HPDE6-E6E7 (cell line): ENCODE measurements at regions not wholly inside any gene's neighbourhood (a gene's known extent, or its start where the extent isn't known, plus 50 kb on each side); places are given as distances from the start of the nearest gene placed in this dataset.

Experiments used
- DNase-seq: peaks from one replicate; pipeline ENCODE4 v3.0.0; 2011; ENCODE audit warnings: missing footprints; ENCODE audit errors: extremely low spot score

DNA sequence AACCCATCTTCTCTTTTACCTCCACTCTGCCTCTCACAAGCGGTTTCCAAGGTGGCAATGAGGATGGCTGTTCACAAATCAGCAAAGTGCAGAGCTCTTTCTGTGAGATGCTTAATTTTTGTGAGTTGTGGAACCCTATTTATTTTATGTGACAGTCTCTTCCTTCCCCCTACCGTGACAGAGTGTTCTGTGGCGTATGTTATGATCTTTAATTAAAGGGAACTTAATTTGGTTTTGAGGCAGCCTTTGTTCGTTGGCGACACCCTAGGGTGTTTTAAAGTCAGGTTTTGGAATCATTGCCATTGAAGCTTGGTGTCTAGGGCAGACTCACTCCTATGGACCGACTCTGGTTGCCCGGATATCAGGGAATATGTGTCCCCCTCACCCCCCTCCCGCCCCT is 83.3 kb upstream of the IRX3 start:
- no peak for DNase-seq

DNA sequence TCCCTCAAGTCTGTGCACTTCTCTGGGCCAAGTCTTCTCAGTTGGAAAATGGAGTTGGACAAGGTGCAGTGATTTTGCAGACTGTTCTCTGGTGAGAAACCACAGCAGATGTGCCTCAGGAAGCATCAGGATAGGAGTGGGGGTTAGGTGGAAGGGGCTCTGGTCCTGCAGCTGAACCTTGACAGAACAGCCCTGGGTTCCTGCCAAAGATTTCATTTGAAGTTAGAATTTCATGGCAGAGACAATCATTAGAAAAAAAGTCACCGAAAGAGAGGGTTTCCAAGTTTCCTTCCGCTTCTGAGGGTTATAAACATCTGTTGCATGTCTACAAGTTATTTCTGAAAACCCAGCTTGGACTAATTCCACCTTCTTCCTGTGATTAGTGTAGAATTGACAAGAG is 80.4 kb upstream of the IRX3 start:
- no peak for DNase-seq

DNA sequence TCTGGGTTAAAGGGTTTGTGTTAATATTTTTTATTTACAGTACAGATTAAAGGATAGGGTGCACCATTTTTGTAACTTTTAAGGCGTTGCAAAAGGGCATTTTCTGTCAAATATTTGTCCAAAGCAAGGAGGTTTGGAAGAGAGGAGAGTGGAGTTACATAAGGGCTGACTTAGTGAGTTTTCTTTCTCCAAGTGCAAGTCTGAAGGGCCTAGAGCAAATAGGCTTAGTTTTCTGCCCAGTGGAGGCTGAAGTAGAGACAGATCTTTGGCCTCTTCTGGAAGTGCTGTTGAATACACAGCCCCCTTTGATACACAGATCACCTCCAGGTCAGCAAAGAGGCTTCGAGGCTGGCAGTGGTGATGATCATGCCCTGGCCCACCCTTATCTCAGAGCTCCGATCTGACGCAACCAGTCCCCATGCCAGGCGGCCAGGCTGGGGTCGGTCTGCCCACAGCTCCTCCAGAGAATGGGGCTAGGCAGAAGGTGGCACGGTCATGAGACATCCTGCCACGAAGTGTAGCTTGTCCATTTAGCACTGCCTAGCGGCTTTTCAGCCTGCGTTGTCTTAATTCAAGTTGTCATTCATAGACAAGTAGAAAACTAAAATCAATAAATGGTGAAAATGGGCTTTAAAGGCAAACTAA is 79.5 kb upstream of the IRX3 start:
- DNase-seq, result no peak

DNA sequence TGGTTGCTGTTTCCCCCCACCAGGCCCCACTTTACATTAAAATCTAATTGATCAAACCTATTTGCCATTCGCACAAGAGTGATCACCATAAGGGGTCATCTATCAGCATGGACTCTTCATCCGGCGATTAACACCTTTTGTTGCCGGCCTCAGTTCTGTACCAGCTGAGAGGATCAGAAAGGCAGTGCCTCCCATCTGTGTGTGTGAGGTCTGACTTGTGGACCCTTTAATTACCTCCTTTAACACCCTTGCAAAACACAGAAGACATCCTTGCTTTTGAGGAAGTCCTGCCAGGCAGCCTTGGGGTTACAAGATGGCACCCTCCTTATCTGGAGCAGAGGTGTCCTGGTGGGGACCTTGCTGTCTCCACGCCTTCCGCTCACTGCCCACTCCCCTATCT is 77.2 kb upstream of the IRX3 start:
- DNase-seq, result no peak

DNA sequence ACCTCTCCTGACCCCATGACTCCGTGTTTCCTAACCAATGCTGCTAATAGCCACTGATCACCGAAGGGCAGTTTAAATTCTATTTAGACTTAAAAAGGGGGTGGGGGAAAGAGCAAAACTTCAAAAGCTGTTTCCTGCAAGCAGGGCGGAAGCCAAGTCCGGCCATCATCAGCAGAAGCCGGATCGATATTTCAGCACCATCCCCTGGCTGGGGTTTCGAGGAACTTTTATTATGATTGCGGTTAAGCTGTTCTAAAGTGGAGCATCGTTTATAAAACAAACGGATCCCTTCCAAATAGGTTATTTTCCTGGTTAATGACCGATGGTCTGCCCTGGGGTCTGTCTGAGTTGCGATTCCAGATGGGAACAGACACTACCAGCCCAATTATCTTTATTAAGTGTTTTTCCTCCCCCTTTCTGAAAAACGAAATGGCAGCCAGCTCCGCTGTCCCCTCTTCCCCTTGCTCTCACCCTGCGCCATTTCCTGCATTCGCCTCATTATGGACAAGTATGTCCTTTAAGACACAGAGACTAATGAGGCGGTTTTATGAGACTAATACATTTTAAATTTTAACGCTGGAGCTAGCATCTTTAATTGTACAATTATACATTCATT is 76.1 kb upstream of the IRX3 start:
- no peak for DNase-seq

DNA sequence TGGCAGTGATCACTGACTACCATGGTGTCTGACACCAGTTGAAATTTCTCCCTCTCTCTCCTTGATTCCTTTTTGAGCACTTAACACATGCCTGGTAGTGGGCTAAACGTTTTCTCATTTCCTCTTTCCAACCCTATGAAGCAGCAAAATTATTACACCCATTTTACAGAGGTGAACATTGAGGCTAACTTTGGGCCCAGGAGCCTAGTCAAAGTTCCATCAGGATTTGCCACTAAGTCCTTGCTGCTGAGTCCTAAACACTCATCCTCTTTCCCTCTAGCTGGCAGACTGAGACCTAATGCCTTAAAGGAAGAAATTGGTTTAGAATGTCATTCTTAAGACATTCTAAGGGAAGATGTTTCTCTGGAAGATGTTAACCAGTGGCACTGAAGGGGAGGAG is 74.7 kb upstream of the IRX3 start:
- no peak for DNase-seq

DNA sequence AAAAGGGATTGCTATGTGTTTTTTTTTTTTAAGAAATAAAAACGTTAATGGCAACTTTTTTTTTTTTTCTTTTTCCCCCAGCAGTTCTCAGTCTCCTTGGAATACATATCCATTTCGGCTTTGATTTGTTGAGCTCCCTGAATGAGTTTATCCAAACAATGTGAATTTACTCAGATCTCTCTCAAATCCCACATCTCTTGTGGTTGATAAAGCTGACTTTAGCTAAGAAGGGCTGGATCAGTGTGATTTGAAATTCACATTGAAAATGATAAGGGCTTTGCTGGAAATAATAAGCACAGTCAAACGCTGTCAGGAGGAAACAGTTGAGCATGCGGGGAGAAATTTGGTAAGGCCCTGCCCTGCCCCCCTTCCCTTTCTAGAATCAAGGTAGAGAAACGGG is 74.1 kb upstream of the IRX3 start:
- DNase-seq, result no peak

DNA sequence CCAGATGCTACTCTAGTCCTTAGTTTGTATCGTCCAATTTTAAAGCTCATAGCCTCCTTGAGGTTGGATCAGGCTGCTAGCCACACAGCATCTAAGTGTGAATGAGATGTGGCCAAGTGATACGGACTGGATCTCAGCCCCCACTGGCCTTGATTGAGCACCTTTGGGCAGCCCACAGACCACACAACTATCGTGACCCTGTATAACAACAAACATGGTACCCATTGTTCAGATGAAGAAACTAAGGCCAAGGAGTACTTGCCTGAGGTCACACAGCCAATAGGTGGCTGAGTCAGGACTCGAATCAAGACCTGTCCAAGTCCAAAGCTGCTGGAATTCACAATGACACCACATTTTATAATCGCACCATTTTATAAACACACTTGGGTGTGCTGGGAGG is 73.0 kb upstream of the IRX3 start:
- DNase-seq, result no peak

DNA sequence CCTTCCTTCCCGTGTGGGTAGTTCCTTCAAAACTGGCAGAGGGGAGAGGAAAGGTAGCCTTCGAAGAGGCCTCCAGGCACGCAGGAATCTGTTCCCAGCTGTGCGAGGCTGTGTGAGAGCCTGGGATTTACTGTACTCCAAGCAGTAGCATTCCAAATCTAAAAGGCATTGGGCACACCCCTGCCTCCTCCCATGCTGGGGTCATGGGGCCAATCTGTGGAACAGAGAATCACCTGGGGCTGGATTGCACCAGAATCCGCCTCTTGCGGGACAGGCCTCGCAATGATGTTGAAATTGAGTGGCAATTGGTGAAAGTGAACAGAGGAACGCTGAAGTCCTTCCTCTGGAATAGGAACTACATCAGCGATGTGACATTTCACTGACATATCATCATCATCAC is 72.5 kb upstream of the IRX3 start:
- no peak for DNase-seq

DNA sequence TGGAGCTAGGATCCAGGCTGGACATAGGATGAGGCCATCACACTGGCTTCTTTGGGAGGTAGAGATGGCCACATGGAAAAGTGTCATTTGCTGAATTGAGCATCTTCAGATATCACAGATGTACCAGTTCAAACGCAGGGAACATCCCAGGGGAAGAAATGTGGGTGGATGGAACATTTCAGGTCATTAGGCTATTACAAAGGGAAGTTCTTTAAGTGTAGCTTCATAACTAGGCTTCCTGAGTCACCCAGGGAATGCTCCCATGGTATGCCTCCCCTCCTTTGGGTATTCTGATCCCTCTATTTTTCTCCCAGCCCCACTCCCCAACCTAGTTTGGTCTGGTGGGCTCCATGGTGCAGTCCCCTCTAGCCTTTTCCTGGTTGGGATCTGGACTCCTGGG is 69.8 kb upstream of the IRX3 start:
- no peak for DNase-seq

DNA sequence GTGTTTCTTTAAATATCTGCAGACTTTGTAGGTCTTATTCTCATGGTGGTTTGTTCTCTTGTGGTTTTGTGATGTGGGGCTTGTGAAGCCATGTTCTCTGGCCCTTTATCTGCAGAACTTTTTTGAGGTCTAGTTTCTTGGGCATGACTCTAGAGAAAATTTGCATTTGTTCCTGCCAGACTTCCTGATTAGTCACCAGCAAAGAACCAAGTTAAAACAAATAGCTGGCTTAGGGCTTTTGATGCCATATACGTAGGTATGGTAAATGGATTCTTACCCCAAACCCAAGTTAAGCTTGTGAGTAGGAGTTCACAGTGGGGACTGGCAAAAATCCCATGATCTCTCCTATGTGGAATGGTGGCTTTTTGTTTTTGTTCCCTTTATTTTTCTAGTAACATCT is 68.7 kb upstream of the IRX3 start:
- no peak for DNase-seq

DNA sequence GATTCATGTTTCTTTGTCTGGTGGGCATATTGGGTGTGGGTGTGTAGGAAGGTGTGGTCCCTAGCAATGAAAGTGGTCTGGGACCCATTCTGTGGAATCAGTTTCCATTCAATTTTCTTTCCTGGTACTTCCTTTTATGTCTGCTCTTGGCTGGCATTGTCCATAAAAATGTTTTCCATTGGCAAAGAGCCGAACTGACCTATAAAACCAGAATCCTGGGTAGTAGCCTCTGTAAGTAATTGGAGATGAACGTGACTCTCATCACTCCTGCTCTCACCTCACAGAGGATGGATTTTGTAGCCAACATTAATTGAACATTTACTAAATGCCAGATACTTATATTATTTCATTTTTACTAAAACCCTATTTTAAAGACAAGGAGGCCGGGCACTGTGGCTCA is 66.5 kb upstream of the IRX3 start:
- no peak for DNase-seq

DNA sequence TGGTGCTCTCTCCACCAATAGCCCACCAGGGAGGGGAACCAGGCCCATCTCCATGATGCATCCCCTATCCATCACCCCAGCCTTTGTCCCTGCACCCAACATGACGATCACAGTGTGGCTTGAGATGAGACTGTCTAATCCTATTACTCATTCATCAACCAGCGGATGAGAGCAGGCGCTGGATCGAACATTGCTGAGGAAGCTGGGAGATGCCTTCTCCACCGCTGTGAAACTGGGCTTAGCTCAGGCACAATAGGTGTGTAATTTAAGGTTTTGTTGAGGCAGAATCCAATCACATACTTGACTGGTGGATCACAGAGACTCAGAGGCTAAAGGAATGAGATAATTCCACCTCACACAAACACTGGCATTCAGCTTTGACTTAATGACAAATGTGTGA is 64.6 kb upstream of the IRX3 start:
- no peak for DNase-seq

DNA sequence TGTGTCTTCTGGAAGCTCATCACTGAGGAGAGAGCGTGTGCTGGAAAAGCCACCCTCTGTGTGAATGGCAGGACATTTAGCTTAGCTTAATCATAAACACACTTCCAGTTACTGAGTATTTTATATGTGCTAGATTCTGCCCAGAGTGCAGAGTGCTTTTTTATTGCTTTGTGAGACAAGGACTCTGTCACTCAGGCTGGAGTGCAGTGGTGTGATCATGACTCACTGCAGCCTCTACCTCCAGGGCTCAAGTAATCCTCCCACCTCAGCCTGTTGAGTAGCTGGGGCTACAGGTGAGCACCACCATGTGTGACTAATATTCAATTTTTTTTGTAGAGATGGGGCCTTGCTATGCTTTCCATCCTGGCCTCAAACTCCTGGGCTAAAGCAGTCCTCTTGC is 61.4 kb upstream of the IRX3 start:
- DNase-seq, result no peak

DNA sequence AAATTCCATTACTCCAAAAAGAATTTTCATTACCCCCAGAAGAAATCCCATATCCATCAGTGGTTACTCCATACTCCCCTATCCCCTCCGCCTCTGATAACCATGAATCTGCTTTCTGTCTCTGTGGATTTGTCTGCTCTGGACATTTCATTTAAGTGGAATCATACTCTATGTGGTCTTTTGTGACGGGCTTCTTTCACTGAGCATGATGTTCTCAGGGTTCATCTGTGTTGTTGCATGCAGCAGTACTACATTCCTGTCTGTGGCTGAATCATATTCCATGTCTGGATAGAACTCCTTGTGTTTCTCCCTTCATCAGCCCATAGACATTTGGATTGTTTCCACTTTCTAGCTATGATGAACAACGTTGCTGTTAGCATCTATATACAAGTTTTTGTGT is 59.5 kb upstream of the IRX3 start:
- DNase-seq, result no peak

DNA sequence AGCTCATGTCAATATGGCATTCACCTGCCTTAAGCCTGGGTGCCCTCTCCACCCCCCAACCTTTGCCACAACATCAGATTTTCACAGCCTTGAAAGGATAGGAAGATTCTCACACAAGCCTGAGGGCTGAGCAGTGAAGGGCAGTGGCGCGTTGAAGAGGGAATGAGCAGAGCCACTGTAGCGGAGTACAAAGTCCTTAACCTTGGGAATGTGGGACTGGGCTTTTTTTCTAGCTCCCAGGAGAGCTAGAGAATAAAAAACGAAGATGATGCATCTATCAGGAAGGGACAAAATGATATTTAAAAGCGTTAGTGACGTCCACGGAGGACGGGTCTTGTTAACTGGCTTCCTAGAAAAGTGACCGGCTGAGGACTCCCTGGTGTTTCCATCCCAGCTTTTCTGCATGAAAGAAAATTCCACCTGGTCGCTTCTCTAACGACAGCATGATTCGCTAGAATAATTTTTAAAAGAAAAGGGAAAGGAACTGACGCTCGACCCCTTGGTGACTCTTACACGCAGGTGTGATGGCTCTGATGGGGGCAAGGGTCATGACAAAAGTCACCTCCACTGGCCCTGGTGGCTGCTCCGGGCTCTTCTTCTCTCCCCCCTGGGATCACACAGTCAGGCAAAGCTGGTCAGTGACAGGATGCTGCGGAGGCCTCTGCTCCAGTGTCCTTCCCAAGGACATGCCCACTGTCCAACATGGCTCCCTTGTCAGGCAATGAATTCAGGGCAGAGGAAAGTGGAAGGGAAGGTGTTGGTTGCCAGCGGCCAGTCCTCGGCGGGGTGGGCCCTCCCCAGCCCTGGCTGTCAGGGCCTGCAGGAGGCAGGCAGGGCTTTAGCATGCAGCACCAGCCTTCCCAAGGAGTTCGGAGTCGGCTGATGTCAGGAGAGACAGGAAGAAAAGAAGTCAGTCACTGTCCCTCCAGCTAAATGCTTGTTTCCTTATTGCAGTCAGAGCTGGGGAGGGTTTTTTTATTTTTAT is 58.4 kb upstream of the IRX3 start:
- DNase-seq, result no peak

DNA sequence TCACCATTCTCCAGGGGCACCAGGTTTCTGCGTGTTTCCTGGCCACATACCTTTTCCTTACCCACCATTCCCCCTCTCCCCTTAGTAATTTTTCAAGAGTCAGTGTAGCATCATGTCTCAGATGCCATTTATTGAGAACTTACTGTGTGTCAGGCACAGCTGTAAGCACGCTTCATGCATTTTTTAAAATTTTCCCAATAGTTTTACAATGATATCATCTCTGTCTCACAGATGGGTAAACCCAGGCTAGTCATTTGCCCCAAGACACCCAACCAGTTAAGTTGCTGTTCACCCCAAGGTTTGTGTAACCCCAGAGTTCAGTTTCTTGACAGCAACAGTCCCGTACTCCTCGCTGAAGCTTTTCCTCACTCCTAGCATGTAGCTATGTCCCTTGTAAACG is 56.4 kb upstream of the IRX3 start:
- DNase-seq, result no peak

DNA sequence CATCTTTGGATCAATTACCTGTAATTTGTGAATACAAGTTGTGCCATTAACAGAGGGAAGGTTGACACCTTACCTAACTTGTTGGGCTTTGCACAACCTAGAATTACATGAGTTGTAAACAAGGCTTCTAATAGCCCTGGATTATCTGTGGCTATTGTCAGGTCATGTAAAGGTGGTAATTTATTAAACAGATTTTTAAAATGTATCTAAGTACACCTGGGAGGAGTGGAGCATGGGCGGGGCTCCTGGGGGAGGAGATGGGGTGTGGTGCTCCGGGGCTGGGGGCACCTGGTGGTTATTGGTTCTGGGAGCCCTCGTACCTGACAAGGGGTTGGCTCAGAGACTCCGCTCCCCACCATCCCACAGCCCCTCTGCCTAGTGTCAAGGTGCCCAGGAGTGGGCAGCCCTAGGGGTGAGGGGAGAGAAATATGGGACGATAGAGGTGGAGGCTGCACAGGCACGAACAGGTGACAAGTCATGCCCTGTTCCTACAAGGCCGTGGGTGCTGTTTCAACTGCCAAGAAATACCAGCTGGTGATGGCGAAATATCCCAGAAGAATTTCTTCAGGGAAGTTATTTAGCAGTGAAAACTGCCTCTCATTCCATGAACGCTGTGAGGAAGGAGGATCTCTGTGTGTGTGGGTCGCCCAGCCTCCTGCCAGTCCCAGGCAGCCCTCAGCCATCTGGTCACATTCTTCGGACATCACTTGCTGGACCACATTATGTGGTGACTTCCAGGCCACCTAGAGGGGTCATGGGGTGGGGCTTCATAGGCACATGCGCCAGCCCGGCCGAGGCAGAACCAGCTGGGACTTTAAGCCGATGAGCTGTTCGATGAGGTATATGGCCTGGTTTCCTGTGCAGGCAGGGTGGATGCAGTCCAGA is 55.5 kb upstream of the IRX3 start:
- no peak for DNase-seq

DNA sequence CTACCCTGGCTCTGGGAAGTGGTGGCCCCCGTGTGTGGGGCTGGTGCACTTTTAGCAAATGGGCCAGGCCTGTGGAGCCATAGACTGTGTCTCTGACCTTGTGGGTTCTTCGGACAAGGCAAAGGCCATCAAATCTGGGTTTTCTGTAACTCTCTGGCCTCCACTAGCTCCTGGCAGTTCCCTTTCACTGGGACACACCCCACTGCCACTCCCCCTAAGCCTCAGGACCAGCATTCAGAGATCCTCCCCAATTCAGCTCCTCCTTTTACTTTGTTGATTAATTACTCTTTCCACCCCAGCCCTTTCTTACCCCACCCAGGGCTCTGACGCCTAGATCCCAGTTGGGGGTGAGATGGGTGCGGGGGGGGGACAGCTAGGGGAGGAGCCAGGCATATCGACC is 53.9 kb upstream of the IRX3 start:
- DNase-seq, result no peak

DNA sequence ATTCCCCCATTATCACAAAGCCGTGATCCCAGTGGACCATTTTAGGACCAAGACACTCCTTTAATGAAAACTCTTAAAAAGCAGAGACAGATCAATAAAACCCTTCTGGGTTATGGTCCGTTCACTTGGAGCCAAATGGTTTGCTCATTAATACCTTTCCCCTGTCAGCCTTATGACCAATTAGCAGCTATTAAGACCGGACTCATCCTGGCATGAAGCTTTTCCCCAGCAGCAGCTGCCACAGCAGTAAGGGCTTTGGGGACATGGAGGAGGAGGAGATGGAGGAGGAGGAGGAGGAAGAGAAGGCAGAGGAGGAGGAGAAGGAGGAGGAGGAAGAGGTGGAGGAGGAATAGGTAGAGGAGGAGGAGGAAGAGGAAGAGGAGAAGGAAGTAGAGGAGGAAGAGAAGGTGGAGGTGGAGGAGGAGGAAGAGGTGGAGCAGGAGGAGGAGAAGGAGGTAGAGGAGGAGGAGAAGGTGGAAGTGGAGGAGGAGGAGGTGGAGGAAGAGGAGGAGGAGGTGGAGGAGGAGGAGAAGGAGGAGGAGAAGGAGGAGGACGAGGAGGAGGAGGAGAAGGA is 50.1 kb upstream of the IRX3 start:
- no peak for DNase-seq
